Keratinocyte (primary cell): ENCODE measurements at regions not wholly inside any gene's neighbourhood (a gene's known extent, or its start where the extent isn't known, plus 50 kb on each side); places are given as distances from the start of the nearest gene placed in this dataset.

Experiments
- CTCF ChIP-seq, 3 experiments: IDR thresholded peaks in 1 of 3; conservative IDR thresholded peaks in 1 of 3; optimal IDR thresholded peaks in 1 of 3; 2 replicates in 2 of 3; 3 replicates in 1 of 3; pipeline versions ENCODE3 to v1.5.1; 2011; ENCODE audit warnings: low read length in 3 of 3, mild to moderate bottlenecking in 3 of 3, moderate library complexity in 2 of 3, control low read depth in 1 of 3, inconsistent platforms in 1 of 3; ENCODE audit not compliant: insufficient read depth in 2 of 3; ENCODE audit errors: extremely low read depth in 1 of 3
- EZH2 ChIP-seq: IDR thresholded peaks from one replicate; pipeline ENCODE4 v1.6.1; 2012; ENCODE audit warnings: inconsistent platforms, mild to moderate bottlenecking, low read length, moderate library complexity

GRCh38 chr10:3678629-3679227 is 106.3 kb downstream of the KLF6 start:
- TF ChIP-seq CTCF (optimal IDR thresholded peaks at IDR 0.05 in 1 of 3, IDR thresholded peaks at IDR 0.05 in 1 of 3, conservative IDR thresholded peaks at IDR 0.05 in 1 of 3; ENCODE audit: extremely low read depth in 1 of 3, insufficient read depth in 2 of 3, low read length in 3 of 3) (no peak), EZH2 (no peak)
